Thoracic aorta (tissue), 2 donors: ENCODE measurements at regions not wholly inside any gene's neighbourhood (a gene's known extent, or its start where the extent isn't known, plus 50 kb on each side); places are given as distances from the start of the nearest gene placed in this dataset.

Source experiments
- ATAC-seq: fragments of 150-250 bp; one replicate; pipeline ENCODE4 v1.8.0; 2017; ENCODE audit warnings: low read depth; ENCODE audit not compliant: insufficient number of reproducible peaks, low FRiP score
- DNase-seq: peaks from one replicate; pipeline ENCODE4 v3.0.0-alpha.2; 2020; ENCODE audit warnings: low spot score
- H3K27ac ChIP-seq, 2 donors: fragments of 200-600 bp; sonication (generic); 1 replicate in 1 of 2; 2 replicates in 1 of 2; pipeline ENCODE4 v1.5.1; 2016; ENCODE audit warnings: mild to moderate bottlenecking in 2 of 2, moderate library complexity in 2 of 2
- H3K27me3 ChIP-seq: fragments of 200-600 bp; sonication (generic); replicated peaks from 2 replicates; pipeline ENCODE4 v1.6.0; 2016; ENCODE audit warnings: mild to moderate bottlenecking; ENCODE audit not compliant: insufficient read depth
- H3K36me3 ChIP-seq: fragments of 200-600 bp; sonication (generic); one replicate; pipeline ENCODE4 v1.5.1; 2016
- H3K4me1 ChIP-seq, 2 donors: fragments of 200-600 bp; sonication (generic); 1 replicate in 1 of 2; 2 replicates in 1 of 2; pipeline versions ENCODE4 v1.5.1 to v1.6.0; 2016; ENCODE audit warnings: low read depth in 2 of 2, mild to moderate bottlenecking in 1 of 2; ENCODE audit not compliant: control insufficient read depth in 1 of 2
- H3K4me3 ChIP-seq: fragments of 200-600 bp; sonication (generic); 2 replicates; pipeline ENCODE4 v1.5.1; 2016; ENCODE audit warnings: mild to moderate bottlenecking
- H3K9me3 ChIP-seq: fragments of 200-600 bp; sonication (generic); 2 replicates; pipeline ENCODE4 v1.5.1; 2016
- TF ChIP-seq, protein P1 (sequence below): fragments of 200-600 bp; sonication (generic); IDR thresholded peaks from one replicate; pipeline ENCODE4 v1.5.1; 2019; ENCODE audit warnings: antibody characterized with exemption

DNA sequence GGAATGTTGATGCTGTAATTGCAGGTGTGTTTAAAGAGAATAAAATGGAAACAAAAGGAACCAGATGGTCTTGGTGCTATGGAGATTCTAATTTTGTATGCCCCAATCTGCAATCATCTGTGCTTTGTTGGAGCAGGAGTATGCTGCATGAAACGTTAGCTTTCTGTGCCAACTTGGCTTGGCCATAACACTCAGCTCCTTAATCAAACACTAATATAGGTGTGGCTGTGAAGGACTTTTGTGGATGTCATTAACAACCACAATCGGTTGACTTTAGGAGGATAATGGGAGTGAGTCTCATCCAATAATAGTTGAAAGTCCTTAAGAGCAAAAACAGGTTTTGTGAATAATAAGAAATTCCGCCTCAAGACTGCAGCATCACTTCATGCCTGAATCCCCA lies 399.2 kb downstream of the NLGN4X start:
- no peak for DNase-seq
- no peaks in the 10 kb centered on the region for H3K36me3 ChIP-seq
- TF ChIP-seq, protein P1, sequence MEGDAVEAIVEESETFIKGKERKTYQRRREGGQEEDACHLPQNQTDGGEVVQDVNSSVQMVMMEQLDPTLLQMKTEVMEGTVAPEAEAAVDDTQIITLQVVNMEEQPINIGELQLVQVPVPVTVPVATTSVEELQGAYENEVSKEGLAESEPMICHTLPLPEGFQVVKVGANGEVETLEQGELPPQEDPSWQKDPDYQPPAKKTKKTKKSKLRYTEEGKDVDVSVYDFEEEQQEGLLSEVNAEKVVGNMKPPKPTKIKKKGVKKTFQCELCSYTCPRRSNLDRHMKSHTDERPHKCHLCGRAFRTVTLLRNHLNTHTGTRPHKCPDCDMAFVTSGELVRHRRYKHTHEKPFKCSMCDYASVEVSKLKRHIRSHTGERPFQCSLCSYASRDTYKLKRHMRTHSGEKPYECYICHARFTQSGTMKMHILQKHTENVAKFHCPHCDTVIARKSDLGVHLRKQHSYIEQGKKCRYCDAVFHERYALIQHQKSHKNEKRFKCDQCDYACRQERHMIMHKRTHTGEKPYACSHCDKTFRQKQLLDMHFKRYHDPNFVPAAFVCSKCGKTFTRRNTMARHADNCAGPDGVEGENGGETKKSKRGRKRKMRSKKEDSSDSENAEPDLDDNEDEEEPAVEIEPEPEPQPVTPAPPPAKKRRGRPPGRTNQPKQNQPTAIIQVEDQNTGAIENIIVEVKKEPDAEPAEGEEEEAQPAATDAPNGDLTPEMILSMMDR: no peak
- H3K9me3 ChIP-seq: no peaks in the 10 kb centered on the region
- no peak overlapping the region for H3K4me3 ChIP-seq
- H3K4me1 ChIP-seq: no peaks in the 10 kb centered on the region
- no peak for ATAC-seq
- no peaks in the 10 kb centered on the region for H3K27me3 ChIP-seq
- no peak overlapping the region for H3K27ac ChIP-seq

DNA sequence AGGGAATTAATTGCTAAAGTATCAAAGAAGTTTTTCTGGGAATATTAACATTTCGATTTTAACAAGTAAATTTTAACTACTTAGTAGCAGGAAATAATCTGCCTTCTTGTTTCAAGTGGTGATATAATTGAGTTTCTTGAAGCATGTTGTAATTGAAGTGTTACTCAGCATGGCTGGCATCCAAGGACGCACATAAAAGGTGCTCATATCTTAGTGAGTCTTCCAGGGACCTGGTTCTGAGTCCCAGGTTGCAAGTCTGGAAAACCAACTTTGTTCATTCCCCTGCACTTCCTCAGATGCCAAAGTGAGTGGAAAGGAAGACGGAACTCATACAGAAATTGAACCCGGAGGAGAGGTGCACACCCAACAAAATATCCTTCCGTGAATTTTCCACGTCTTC lies 399.6 kb downstream of the NLGN4X start:
- no peak overlapping the region for H3K4me3 ChIP-seq
- no peaks in the 10 kb centered on the region for H3K9me3 ChIP-seq
- no peaks in the 10 kb centered on the region for H3K27me3 ChIP-seq
- H3K4me1 ChIP-seq: no peaks in the 10 kb centered on the region
- H3K36me3 ChIP-seq: no peaks in the 10 kb centered on the region
- ATAC-seq: no peak
- TF ChIP-seq, protein P1: no peak
- no peak for DNase-seq
- H3K27ac ChIP-seq: no peak overlapping the region

DNA sequence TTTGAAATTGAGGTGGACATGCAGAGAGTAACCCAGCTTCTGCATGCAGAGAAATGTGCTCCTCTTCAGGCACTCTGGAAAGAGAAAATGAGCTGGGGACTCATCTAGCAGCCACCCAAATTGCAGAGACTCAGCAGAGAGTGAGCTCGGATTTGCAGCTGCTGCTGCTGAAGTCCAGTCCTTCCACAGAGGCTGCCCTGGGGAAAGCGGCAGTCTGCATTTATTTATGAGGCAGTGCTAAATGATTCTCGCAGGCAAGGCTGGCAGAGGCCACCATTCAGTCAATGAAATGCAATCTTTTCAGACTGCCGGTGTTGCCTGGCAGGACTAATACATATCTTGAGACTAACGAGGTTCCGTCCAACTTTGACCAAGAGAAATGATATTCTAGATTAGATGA lies 404.8 kb downstream of the NLGN4X start:
- DNase-seq: no peak
- H3K27ac ChIP-seq: no peak overlapping the region
- H3K4me1 ChIP-seq: no peaks in the 10 kb centered on the region
- H3K9me3 ChIP-seq: no peaks in the 10 kb centered on the region
- ATAC-seq: no peak
- no peaks in the 10 kb centered on the region for H3K36me3 ChIP-seq
- H3K27me3 ChIP-seq: no peaks in the 10 kb centered on the region
- TF ChIP-seq, protein P1: no peak
- H3K4me3 ChIP-seq: no peak overlapping the region

DNA sequence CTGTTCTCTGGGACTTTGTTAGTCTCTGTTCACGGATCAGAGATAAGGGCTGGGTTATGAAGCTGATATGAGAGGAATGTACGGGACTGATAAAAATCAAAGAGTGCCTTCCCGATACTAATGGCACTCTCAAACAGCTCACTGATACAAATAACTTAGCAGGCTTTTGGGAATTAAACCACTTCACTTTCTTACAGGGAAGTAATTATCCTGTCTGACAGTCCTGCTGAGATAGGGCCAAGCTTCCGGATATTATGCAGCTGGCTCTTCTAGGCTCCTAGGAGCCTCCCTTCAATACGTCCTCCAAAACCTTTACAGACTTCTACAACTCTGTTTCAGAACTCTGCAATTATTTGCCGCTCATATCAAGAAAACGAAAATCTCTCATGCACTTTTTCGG lies 418.0 kb downstream of the NLGN4X start:
- DNase-seq: no peak
- no peak overlapping the region for H3K4me3 ChIP-seq
- no peaks in the 10 kb centered on the region for H3K36me3 ChIP-seq
- no peak for ATAC-seq
- H3K27ac ChIP-seq: no peak overlapping the region
- H3K4me1 ChIP-seq: no peaks in the 10 kb centered on the region
- no peaks in the 10 kb centered on the region for H3K9me3 ChIP-seq
- H3K27me3 ChIP-seq: no peaks in the 10 kb centered on the region
- TF ChIP-seq, protein P1: no peak

DNA sequence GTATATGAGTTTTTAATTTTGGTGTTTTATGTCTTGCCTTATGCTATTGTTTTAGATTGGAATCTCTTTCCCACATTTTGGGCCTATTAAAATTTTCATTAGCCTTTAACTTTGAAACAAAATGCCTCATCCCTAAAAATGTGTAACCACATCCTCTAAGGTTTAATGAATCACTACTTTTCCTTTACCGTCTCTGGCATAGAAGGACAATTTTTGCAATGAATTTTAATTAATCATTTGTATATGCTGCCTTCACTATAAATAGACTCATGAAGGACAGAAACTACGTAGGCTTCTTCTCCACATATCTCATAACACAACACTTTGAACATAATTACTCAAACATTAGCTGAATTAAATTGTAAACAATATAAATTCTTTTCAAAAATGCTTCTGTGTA lies 421.5 kb downstream of the NLGN4X start:
- DNase-seq (no peak), ATAC-seq (no peak)
- no peaks in the 10 kb centered on the region for H3K4me1 ChIP-seq
- H3K27ac ChIP-seq: no peak overlapping the region
- TF ChIP-seq, protein P1: no peak
- H3K27me3 ChIP-seq: no peaks in the 10 kb centered on the region
- H3K4me3 ChIP-seq: no peak overlapping the region
- H3K9me3 ChIP-seq: no peaks in the 10 kb centered on the region
- H3K36me3 ChIP-seq: no peaks in the 10 kb centered on the region
